ENCODE measurements at regions not wholly inside any gene's neighbourhood (a gene's known extent, or its start where the extent isn't known, plus 50 kb on each side); places are given as distances from the start of the nearest gene placed in this dataset.
"Not testable (repeated sequence)": the region's sequence is repeated elsewhere in the genome, so short reads cannot be mapped to it uniquely, and the experiment has no call there.

DNA sequence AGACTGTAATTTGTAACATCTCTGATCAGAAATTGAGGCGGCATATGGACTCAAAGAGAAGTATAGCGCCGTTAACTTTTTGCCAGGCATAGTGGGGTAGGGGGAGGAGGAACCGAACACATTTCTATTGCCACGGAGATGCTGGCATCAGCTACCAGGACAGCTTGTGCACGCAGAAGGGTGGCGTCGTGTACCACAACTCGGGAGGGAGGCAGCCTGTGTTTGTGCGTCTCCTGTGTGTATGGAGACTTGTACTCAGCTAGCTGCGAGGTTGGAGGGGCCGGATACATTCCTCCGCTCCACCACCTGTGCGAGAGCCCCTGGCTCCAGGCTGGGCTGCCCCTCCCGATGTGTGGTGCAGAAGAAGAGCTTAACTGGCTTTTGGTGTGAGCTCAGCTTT lies 634.8 kb downstream of the TYW1 start:
- DNase-seq = no peak
- TF ChIP-seq, protein P1, sequence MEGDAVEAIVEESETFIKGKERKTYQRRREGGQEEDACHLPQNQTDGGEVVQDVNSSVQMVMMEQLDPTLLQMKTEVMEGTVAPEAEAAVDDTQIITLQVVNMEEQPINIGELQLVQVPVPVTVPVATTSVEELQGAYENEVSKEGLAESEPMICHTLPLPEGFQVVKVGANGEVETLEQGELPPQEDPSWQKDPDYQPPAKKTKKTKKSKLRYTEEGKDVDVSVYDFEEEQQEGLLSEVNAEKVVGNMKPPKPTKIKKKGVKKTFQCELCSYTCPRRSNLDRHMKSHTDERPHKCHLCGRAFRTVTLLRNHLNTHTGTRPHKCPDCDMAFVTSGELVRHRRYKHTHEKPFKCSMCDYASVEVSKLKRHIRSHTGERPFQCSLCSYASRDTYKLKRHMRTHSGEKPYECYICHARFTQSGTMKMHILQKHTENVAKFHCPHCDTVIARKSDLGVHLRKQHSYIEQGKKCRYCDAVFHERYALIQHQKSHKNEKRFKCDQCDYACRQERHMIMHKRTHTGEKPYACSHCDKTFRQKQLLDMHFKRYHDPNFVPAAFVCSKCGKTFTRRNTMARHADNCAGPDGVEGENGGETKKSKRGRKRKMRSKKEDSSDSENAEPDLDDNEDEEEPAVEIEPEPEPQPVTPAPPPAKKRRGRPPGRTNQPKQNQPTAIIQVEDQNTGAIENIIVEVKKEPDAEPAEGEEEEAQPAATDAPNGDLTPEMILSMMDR (IDR thresholded peaks at IDR 0.05; ENCODE audit: borderline replicate concordance) = no peak
- peaks cover 38% of the 10 kb centered on the region for H3K27me3 ChIP-seq (ENCODE audit: low read depth)

DNA sequence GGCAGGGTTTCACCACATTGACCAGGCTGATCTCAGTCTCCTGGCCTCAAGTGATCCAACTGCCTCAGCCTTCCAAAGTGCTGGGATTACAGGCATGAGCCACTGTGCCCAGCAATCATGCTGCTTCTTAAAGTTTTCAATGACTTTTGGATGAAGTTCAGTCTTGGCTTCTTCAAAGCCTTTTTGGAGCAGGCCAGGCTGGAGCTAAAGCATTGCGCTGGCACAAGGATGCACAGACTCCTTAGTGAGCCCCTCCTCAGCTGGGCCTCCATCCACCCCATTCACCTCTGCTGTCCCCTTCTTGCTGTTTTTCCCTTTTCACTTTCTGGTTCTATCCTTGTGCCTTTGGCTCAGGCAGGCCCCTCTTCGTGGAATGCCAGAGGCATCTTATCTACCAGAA lies 638.6 kb downstream of the TYW1 start:
- H3K27ac ChIP-seq (replicated peaks) = no peak overlapping the region
- intact Hi-C loops (cut with micrococcal nuclease) = no loop called here
- TF ChIP-seq, protein P1 (IDR thresholded peaks at IDR 0.05; ENCODE audit: borderline replicate concordance) = no peak

More for the DNA sequence above, 634.8 kb downstream of the TYW1 start:
- H3K36me3 ChIP-seq = no peaks in the 10 kb centered on the region
- intact Hi-C loops (cut with micrococcal nuclease) = no loop called here
- no peaks in the 10 kb centered on the region for H3K9me3 ChIP-seq (replicated peaks)
- H3K4me3 ChIP-seq = no peak overlapping the region
- H3K4me1 ChIP-seq = no peaks in the 10 kb centered on the region
- H3K27ac ChIP-seq (replicated peaks) = no peak overlapping the region

DNA sequence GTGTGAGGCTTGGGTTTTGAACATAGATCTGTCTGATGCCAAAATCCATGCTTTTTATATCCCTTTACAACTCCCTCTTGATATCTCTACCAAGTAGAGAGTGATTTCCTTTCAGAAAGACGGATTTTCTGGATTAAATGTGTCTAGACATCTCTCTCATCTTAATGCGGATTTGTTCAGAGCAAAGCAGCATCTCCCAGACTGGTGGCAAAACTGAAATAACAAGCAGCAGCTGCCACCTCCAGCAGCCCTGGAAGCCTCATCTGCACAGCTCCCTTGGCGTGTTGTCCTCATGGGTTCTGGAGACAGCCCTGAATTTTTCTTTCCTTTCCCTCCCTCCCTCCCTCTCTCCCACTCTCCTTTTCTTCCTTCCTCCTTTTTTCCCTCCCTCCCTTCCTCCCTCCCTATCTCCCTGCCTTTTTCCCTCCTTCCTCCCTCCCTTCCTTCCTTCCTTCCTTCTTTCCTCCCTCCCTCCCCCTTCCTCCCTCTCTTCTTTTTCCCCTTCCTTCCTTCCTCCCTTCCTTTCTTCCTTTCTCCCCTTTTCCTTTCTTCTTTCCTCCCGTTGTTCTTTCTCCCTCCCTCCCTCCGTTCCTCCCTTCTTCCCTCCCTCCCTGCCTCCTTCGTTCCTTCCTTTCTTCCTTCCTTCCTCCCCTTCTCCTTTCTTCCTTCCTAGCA lies 639.9 kb downstream of the TYW1 start:
- DNase-seq = no peak
- Histone ChIP-seq H3K36me3 (no peaks in the 10 kb centered on the region), H3K9me3 (replicated peaks) (peaks cover 13% of the 10 kb centered on the region), H3K27ac (replicated peaks) (no peak overlapping the region), H3K4me3 (no peak overlapping the region), H3K4me1 (no peaks in the 10 kb centered on the region), H3K27me3 (ENCODE audit: low read depth) (peaks cover 57% of the 10 kb centered on the region)
- TF ChIP-seq, protein P1 (IDR thresholded peaks at IDR 0.05; ENCODE audit: borderline replicate concordance) = no peak
- intact Hi-C loops (cut with micrococcal nuclease) = no loop called here

More for the DNA sequence above, 638.6 kb downstream of the TYW1 start:
- peaks cover 13% of the 10 kb centered on the region for H3K9me3 ChIP-seq (replicated peaks)
- peaks cover 57% of the 10 kb centered on the region for H3K27me3 ChIP-seq (ENCODE audit: low read depth)
- no peak overlapping the region for H3K4me3 ChIP-seq
- H3K4me1 ChIP-seq = no peaks in the 10 kb centered on the region
- no peak for DNase-seq
- no peaks in the 10 kb centered on the region for H3K36me3 ChIP-seq

DNA sequence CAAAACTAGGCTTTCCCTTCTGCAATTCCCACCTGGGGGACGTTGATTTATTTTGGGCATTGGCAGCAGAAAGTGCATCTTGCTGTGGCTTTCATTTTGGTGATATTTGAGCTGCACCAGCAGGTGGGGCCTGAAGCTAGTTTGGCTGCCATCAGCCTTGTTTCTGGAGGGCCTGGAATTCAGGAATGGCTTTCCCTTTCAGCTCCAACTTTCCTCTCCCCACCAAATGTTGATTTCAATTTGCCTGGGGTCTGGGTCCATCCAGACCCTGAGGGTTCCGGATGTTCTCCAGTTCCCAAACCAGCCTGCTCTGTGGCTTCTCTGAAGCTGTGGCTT lies 640.4 kb downstream of the TYW1 start:
- TF ChIP-seq, protein P1 (IDR thresholded peaks at IDR 0.05; ENCODE audit: borderline replicate concordance) = no peak
- DNase-seq = no peak
- intact Hi-C loops (cut with micrococcal nuclease) = no loop called here
- H3K27me3 ChIP-seq (ENCODE audit: low read depth) = peaks cover 59% of the 10 kb centered on the region
- no peaks in the 10 kb centered on the region for H3K4me1 ChIP-seq
- H3K36me3 ChIP-seq = no peaks in the 10 kb centered on the region
- H3K4me3 ChIP-seq = no peak overlapping the region
- H3K9me3 ChIP-seq (replicated peaks) = peaks cover 13% of the 10 kb centered on the region
- H3K27ac ChIP-seq (replicated peaks) = no peak overlapping the region

DNA sequence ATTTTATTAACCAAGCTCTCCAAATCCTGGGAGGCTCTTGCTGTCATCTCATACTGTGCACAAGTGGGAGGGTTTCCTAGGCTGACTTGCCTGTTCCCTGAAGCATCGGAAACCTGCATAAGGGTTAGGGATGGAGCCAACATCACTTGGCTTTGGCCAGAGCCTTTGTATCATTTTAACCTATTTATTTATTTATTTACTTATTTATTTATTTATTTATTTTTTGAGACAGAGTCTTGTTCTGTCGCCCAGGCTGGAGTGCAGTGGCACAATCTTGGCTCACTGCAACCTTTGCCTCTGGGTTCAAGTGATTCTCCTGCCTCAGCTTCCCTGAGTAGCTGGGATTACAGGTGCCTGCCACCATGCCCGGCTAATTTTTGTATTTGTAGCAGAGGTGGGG lies 645.9 kb downstream of the TYW1 start:
- H3K27ac ChIP-seq (replicated peaks); H3K4me1 ChIP-seq; intact Hi-C loops (cut with micrococcal nuclease); DNase-seq; H3K36me3 ChIP-seq; H3K4me3 ChIP-seq: not testable (repeated sequence)
- Histone ChIP-seq H3K27me3 (ENCODE audit: low read depth) (peaks cover 64% of the 10 kb centered on the region), H3K9me3 (replicated peaks) (peaks cover 13% of the 10 kb centered on the region)

GRCh38 chr7:67644151-67644550 lies 647.5 kb downstream of the TYW1 start:
- peaks cover 11% of the 10 kb centered on the region for H3K9me3 ChIP-seq (replicated peaks)
- DNase-seq = no peak
- H3K4me1 ChIP-seq = no peaks in the 10 kb centered on the region
- no peak overlapping the region for H3K4me3 ChIP-seq
- H3K27me3 ChIP-seq (ENCODE audit: low read depth) = peaks cover 59% of the 10 kb centered on the region
- intact Hi-C loops (cut with micrococcal nuclease) = no loop called here
- H3K27ac ChIP-seq (replicated peaks) = no peak overlapping the region
- no peaks in the 10 kb centered on the region for H3K36me3 ChIP-seq
- TF ChIP-seq, protein P1 (IDR thresholded peaks at IDR 0.05; ENCODE audit: borderline replicate concordance) = no peak
